ENCODE measurements at regions not wholly inside any gene's neighbourhood (a gene's known extent, or its start where the extent isn't known, plus 50 kb on each side); places are given as distances from the start of the nearest gene placed in this dataset.

DNA sequence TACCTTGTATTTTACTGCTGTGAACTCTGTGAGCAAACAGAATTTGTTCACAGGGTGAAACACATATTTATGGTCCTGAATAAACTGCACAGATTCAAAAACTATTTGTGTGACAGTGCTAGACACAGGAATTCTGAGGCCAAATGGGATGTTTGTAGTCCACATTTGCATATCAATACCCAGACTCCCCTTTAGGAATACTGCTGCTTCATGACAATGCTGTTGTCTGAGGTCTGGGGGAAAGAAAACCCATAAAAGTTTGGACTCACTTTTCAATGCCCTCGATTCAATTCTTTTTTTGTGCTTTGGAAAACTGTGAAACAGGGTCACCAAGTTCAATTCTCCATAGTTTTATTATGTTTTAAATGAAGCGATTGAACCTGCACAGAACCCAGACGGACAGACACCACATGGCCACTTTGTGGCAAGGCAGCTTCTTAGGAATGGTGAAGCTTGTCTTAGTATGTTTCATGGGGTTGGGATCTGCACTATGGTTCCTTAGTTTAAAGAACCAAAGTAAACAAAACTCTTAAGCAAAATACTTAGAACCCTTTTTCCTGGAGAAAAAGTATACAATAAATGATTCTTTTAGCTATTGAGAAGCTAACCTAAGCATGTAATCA, 92.3 kb upstream of the MAD2L1 start:
- no peak for TF ChIP-seq POLR2A (IDR thresholded peaks at IDR 0.05)
- TF ChIP-seq CTCF (IDR thresholded peaks at IDR 0.05) = no peak
